HepG2 (cell line): ENCODE measurements at regions not wholly inside any gene's neighbourhood (a gene's known extent, or its start where the extent isn't known, plus 50 kb on each side); places are given as distances from the start of the nearest gene placed in this dataset.

Experiments used
- ETV6 ChIP-seq: sonication (generic); formaldehyde crosslinking; conservative IDR thresholded peaks from 2 replicates; pipeline ENCODE4 v1.4.0; 2020; ENCODE audit warnings: missing genetic modification reagents
- HDAC2 ChIP-seq: sonication (generic); formaldehyde crosslinking; IDR thresholded peaks from 2 replicates; pipeline ENCODE4 v1.4.0; 2020; ENCODE audit warnings: missing genetic modification reagents
- MAFK ChIP-seq, 2 experiments: IDR thresholded peaks in 1 of 2; conservative IDR thresholded peaks in 1 of 2; 2 replicates each; pipeline ENCODE4 v1.6.1; 2011; ENCODE audit warnings: improper control_type of control experiment in 2 of 2, low read length in 2 of 2
- MAZ ChIP-seq, 2 experiments: sonication (generic) in 1 of 2; formaldehyde crosslinking in 1 of 2; IDR thresholded peaks; 2 replicates each; pipeline versions ENCODE4 v1.5.0 to v1.6.1; 2012 to 2020; ENCODE audit warnings: low read depth in 2 of 2, mild to moderate bottlenecking in 2 of 2, borderline replicate concordance in 1 of 2, improper control_type of control experiment in 1 of 2, low read length in 1 of 2, missing genetic modification reagents in 1 of 2, moderate library complexity in 1 of 2
- NBN ChIP-seq: fragments of 450-650 bp; conservative IDR thresholded peaks from 2 replicates; pipeline ENCODE4 v1.6.1; 2017
- POLR2AphosphoS5 ChIP-seq: IDR thresholded peaks from 2 replicates; pipeline ENCODE4 v1.6.1; 2012; ENCODE audit warnings: low read depth, low read length
- RARG ChIP-seq: sonication (generic); formaldehyde crosslinking; IDR thresholded peaks from 2 replicates; pipeline ENCODE4 v1.4.0; 2020; ENCODE audit warnings: low read depth, mild to moderate bottlenecking, missing genetic modification reagents
- ZNF207 ChIP-seq: fragments of 450-650 bp; IDR thresholded peaks from 2 replicates; pipeline ENCODE4 v1.6.1; 2016; ENCODE audit warnings: antibody characterized with exemption, borderline replicate concordance

DNA sequence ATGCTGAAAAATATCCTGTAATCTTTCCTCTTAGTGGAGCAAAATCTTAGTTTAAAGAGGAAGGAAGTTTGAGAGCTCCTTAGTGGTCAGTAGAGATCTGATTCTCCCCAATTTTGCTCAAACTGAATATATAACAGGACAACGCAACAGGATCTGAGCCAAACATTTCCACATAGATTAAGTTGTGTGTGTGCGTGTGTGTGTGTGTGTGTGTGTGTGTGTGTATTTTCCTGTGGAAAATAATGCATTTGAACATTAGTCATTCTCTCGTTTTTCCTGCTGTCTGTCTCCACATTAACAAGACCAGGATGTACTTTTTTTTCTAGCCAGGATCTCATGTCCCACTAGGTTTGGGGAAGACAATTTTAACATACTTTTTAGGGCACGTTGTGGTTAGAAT, 312.1 kb upstream of the CDH18 start:
- TF ChIP-seq MAFK (conservative IDR thresholded peaks at IDR 0.05 in 1 of 2, IDR thresholded peaks at IDR 0.05 in 1 of 2; ENCODE audit: low read length in 2 of 2) (no peak), RARG (CRISPR knock-in tag) (no peak), POLR2AphosphoS5 (no peak), HDAC2 (no peak), NBN (no peak), MAZ (IDR thresholded peaks at IDR 0.05; ENCODE audit: borderline replicate concordance, low read depth, low read length) (no peak), MAZ (CRISPR knock-in tag; IDR thresholded peaks at IDR 0.05; ENCODE audit: low read depth) (no peak), ETV6 (CRISPR knock-in tag) (no peak), ZNF207 (no peak)
